ENCODE measurements at regions not wholly inside any gene's neighbourhood (a gene's known extent, or its start where the extent isn't known, plus 50 kb on each side); places are given as distances from the start of the nearest gene placed in this dataset.

- H3K4me1 ChIP-seq (ENCODE audit: control insufficient read depth, insufficient read depth, low read length): no peaks in the 10 kb centered on the region
- no peak for ATAC-seq
- H3K27ac ChIP-seq (ENCODE audit: low read length): no peak overlapping the region
- H3K27me3 ChIP-seq (ENCODE audit: control insufficient read depth, insufficient read depth, low read length): no peaks in the 10 kb centered on the region
- Mint-ChIP-seq H3K9me3 (peaks cover 13 to 15% of the 10 kb centered on the region in 2 donors), H3K36me3 (no peaks in the 10 kb centered on the region), H3K4me1 (no peaks in the 10 kb centered on the region), H3K4me3 (no peak overlapping the region), H3K27ac (no peak overlapping the region), H3K27me3 (ENCODE audit: low read depth in 2 of 2) (no peaks in the 10 kb centered on the region)
- WGBS (ENCODE audit: insufficient coverage): 69% methylated on average over 3 of the region's 3 CpGs
- no peak for DNase-seq
- intact Hi-C loops (cut with micrococcal nuclease): no loop called here
- no peaks in the 10 kb centered on the region for H3K36me3 ChIP-seq (ENCODE audit: control insufficient read depth, insufficient read depth, low read length)
- no peaks in the 10 kb centered on the region for H3K9me3 ChIP-seq (ENCODE audit: control insufficient read depth, insufficient read depth, low read length)
- no peak overlapping the region for H3K4me3 ChIP-seq (ENCODE audit: low read length)
- TF ChIP-seq CTCF (IDR thresholded peaks at IDR 0.05): no peak
Measured at GRCh38 chr7:46745707-46746090, 824.6 kb upstream of the IGFBP3 start.

- Histone ChIP-seq H3K4me3 (ENCODE audit: low read length) (no peak overlapping the region), H3K9me3 (ENCODE audit: control insufficient read depth, insufficient read depth, low read length) (no peaks in the 10 kb centered on the region), H3K4me1 (ENCODE audit: control insufficient read depth, insufficient read depth, low read length) (no peaks in the 10 kb centered on the region), H3K36me3 (ENCODE audit: control insufficient read depth, insufficient read depth, low read length) (no peaks in the 10 kb centered on the region), H3K27ac (ENCODE audit: low read length) (no peak overlapping the region), H3K27me3 (ENCODE audit: control insufficient read depth, insufficient read depth, low read length) (no peaks in the 10 kb centered on the region)
- Mint-ChIP-seq H3K36me3 (no peaks in the 10 kb centered on the region), H3K27ac (no peak overlapping the region), H3K4me1 (no peaks in the 10 kb centered on the region), H3K27me3 (ENCODE audit: low read depth in 2 of 2) (no peaks in the 10 kb centered on the region), H3K9me3 (peaks cover 13% of the 10 kb centered on the region in 2 donors), H3K4me3 (no peak overlapping the region)
- intact Hi-C loops (cut with micrococcal nuclease): no loop called here
- TF ChIP-seq CTCF (IDR thresholded peaks at IDR 0.05): no peak
- DNase-seq: no peak
- ATAC-seq: no peak
- WGBS (ENCODE audit: insufficient coverage): 91% methylated on average over 4 of the region's 6 CpGs
Measured at GRCh38 chr7:46744957-46745706, 824.1 kb upstream of the IGFBP3 start.

DNA sequence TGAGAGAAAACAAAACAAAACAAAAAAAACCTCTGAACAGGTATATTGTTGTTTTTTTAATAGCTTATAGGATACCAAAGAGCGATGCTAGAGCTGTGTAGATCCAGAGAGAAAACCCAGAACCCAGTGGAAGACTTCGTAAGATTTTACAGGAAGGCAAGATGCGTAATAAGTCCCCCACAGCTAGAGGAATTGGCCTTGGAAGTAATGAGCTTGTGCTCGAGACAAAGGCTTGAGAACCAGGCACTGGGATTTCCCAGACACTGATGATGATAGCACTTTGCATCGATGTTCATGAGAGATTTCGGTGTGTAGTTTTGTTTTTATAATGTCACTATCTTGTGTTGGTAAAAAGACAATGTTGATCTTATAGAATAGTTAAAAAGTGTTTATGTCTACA is 821.5 kb upstream of the IGFBP3 start:
- no peaks in the 10 kb centered on the region for H3K36me3 ChIP-seq (ENCODE audit: control insufficient read depth, insufficient read depth, low read length)
- H3K4me3 ChIP-seq (ENCODE audit: low read length): no peak overlapping the region
- no peaks in the 10 kb centered on the region for H3K9me3 ChIP-seq (ENCODE audit: control insufficient read depth, insufficient read depth, low read length)
- H3K4me3 Mint-ChIP-seq: no peak overlapping the region
- no peak for TF ChIP-seq CTCF (IDR thresholded peaks at IDR 0.05)
- WGBS (ENCODE audit: insufficient coverage): 89% methylated on average over 6 of the region's 6 CpGs
- H3K27ac ChIP-seq (ENCODE audit: low read length): no peak overlapping the region
- no peaks in the 10 kb centered on the region for H3K4me1 Mint-ChIP-seq
- intact Hi-C loops (cut with micrococcal nuclease): no loop called here
- peaks cover 11 to 13% of the 10 kb centered on the region in 2 donors for H3K9me3 Mint-ChIP-seq
- no peaks in the 10 kb centered on the region for H3K36me3 Mint-ChIP-seq
- no peak overlapping the region for H3K27ac Mint-ChIP-seq
- no peaks in the 10 kb centered on the region for H3K27me3 ChIP-seq (ENCODE audit: control insufficient read depth, insufficient read depth, low read length)
- H3K4me1 ChIP-seq (ENCODE audit: control insufficient read depth, insufficient read depth, low read length): no peaks in the 10 kb centered on the region
- DNase-seq: no peak
- no peaks in the 10 kb centered on the region for H3K27me3 Mint-ChIP-seq (ENCODE audit: low read depth in 2 of 2)
- no peak for ATAC-seq

All from natural killer cell (primary cell).